Thyroid gland (tissue), 4 donors: ENCODE measurements at regions not wholly inside any gene's neighbourhood (a gene's known extent, or its start where the extent isn't known, plus 50 kb on each side); places are given as distances from the start of the nearest gene placed in this dataset.

Experiments
- CTCF ChIP-seq, 6 experiments: fragments of 200-600 bp in 3 of 6; fragments of 450-650 bp in 3 of 6; sonication (generic) in 3 of 6; IDR thresholded peaks; one replicate each; pipeline ENCODE4 v1.5.1; 2016 to 2019; ENCODE audit warnings: antibody characterized with exemption in 6 of 6, mild to moderate bottlenecking in 2 of 6, inconsistent platforms in 1 of 6, moderate library complexity in 1 of 6
- POLR2A ChIP-seq, 2 donors: fragments of 450-650 bp; IDR thresholded peaks; one replicate each; pipeline ENCODE4 v1.6.1; 2017; ENCODE audit warnings: antibody characterized with exemption in 2 of 2, mild to moderate bottlenecking in 2 of 2, moderate library complexity in 1 of 2

- TF ChIP-seq CTCF (IDR thresholded peaks at IDR 0.05) = no peak
- TF ChIP-seq POLR2A (IDR thresholded peaks at IDR 0.05) = no peak
These were observed 388.6 kb upstream of the PITX2 start for GRCh38 chr4:111011458-111011857.
